DND-41 (cell line): ENCODE measurements at regions not wholly inside any gene's neighbourhood (a gene's known extent, or its start where the extent isn't known, plus 50 kb on each side); places are given as distances from the start of the nearest gene placed in this dataset.

Experiments used
- ATAC-seq: fragments of 200-7000 bp; cut with Tn5 transposase; 3 replicates; pipeline ENCODE4 v1.9.1; 2021; ENCODE audit warnings: low read depth; ENCODE audit not compliant: insufficient read depth
- DNase-seq: peaks from one replicate; pipeline ENCODE4 v3.0.0-alpha.2; 2020
- H2AFZ ChIP-seq: 2 replicates; pipeline ENCODE4 v1.6.0; 2012; ENCODE audit warnings: low read depth, low read length
- H3K27ac ChIP-seq: 2 replicates; pipeline ENCODE4 v1.5.1; 2012; ENCODE audit warnings: low read length, inconsistent platforms
- H3K27me3 ChIP-seq: fragments of 200-600 bp; sonication (generic); 2 replicates; pipeline ENCODE4 v1.6.0; 2012; ENCODE audit warnings: low read length, mild to moderate bottlenecking, inconsistent platforms; ENCODE audit not compliant: insufficient read depth, poor library complexity
- H3K36me3 ChIP-seq: 2 replicates; pipeline ENCODE4 v1.5.1; 2012; ENCODE audit warnings: low read length, inconsistent platforms; ENCODE audit not compliant: insufficient read depth
- H3K4me1 ChIP-seq: 2 replicates; pipeline ENCODE4 v1.5.1; 2012; ENCODE audit warnings: mild to moderate bottlenecking, low read length; ENCODE audit not compliant: insufficient read depth
- H3K4me2 ChIP-seq: 2 replicates; pipeline ENCODE4 v1.6.0; 2012; ENCODE audit warnings: mild to moderate bottlenecking, moderate library complexity, low read length, inconsistent platforms; ENCODE audit not compliant: insufficient read depth
- H3K4me3 ChIP-seq, 2 experiments: fragments of 200-600 bp in 1 of 2; shearing (Covaris generic) in 1 of 2; 2 replicates each; pipeline ENCODE4 v1.5.1; 2012 to 2016; ENCODE audit warnings: inconsistent platforms in 2 of 2, low read length in 2 of 2, mild to moderate bottlenecking in 2 of 2, low read depth in 1 of 2, moderate library complexity in 1 of 2
- H3K79me2 ChIP-seq: 2 replicates; pipeline ENCODE4 v1.6.0; 2012; ENCODE audit warnings: low read length, inconsistent platforms; ENCODE audit not compliant: insufficient read depth
- H3K9ac ChIP-seq: 2 replicates; pipeline ENCODE4 v1.6.0; 2012; ENCODE audit warnings: low read depth, mild to moderate bottlenecking, inconsistent platforms, low read length, moderate library complexity
- H3K9me3 ChIP-seq: 2 replicates; pipeline ENCODE4 v1.5.1; 2012; ENCODE audit warnings: low read length, moderate library complexity, mild to moderate bottlenecking, inconsistent platforms; ENCODE audit not compliant: insufficient read depth, severe bottlenecking
- H4K20me1 ChIP-seq: 2 replicates; pipeline ENCODE4 v1.6.0; 2012; ENCODE audit warnings: low read length; ENCODE audit not compliant: insufficient read depth
- EZH2 ChIP-seq: IDR thresholded peaks from 3 replicates; pipeline ENCODE4 v1.6.1; 2012; ENCODE audit warnings: borderline replicate concordance, low read depth, mild to moderate bottlenecking, moderate library complexity, low read length, inconsistent platforms; ENCODE audit not compliant: severe bottlenecking
- TF ChIP-seq, protein P1 (sequence below): IDR thresholded peaks from 2 replicates; pipeline ENCODE4 v1.5.1; 2012; ENCODE audit warnings: borderline replicate concordance, low read length, moderate library complexity, mild to moderate bottlenecking; ENCODE audit not compliant: poor library complexity, severe bottlenecking; ENCODE audit errors: extremely low read depth

DNA sequence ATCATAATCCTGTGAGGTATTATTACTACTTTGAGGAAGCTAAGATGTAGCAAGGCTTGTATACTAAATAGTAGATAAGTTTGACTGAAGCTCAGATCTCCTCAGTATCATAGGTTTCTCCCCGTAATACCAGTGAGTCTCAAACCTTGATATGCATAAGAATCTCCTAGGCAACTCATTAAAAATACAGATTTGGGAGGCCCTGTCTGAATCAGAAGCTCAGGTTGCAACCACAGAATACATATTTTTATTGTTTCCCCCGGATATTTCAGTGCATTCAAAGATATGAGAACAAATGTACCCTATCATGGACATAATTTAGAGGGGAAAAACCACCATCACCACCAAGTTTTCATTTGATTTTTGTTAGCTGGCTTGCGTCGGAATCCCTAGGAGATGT lies 242.1 kb upstream of the C2CD4B start:
- TF ChIP-seq, protein P1, sequence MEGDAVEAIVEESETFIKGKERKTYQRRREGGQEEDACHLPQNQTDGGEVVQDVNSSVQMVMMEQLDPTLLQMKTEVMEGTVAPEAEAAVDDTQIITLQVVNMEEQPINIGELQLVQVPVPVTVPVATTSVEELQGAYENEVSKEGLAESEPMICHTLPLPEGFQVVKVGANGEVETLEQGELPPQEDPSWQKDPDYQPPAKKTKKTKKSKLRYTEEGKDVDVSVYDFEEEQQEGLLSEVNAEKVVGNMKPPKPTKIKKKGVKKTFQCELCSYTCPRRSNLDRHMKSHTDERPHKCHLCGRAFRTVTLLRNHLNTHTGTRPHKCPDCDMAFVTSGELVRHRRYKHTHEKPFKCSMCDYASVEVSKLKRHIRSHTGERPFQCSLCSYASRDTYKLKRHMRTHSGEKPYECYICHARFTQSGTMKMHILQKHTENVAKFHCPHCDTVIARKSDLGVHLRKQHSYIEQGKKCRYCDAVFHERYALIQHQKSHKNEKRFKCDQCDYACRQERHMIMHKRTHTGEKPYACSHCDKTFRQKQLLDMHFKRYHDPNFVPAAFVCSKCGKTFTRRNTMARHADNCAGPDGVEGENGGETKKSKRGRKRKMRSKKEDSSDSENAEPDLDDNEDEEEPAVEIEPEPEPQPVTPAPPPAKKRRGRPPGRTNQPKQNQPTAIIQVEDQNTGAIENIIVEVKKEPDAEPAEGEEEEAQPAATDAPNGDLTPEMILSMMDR: no peak
- no peak for TF ChIP-seq EZH2
- DNase-seq (no peak), ATAC-seq (no peak)
- H3K4me2 ChIP-seq: no peak overlapping the region
- no peaks in the 10 kb centered on the region for H3K79me2 ChIP-seq
- no peaks in the 10 kb centered on the region for H3K4me1 ChIP-seq
- no peak overlapping the region for H3K27ac ChIP-seq
- no peaks in the 10 kb centered on the region for H3K27me3 ChIP-seq
- H3K36me3 ChIP-seq: no peaks in the 10 kb centered on the region
- no peak overlapping the region for H3K9ac ChIP-seq
- no peak overlapping the region for H2AFZ ChIP-seq
- no peaks in the 10 kb centered on the region for H4K20me1 ChIP-seq
- H3K9me3 ChIP-seq: no peaks in the 10 kb centered on the region
- no peak overlapping the region for H3K4me3 ChIP-seq

DNA sequence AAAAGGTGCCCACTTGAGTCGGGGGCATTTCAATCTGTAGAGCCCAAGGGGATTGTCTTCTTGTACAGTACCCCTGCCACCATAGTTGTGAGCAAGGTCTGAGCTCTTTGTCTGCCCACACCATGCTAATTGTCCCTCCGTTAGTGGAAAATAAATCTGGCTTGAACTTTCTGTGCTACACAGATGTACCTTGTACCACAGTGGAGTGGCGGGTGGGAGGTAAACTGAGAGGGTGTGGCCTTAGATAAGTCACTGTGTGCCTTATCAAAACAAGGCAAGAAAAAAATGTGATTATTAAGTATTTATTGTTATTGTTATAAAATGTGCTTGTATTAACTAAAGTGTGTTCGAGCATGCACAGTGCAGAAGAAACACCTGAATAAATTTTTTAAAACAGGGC lies 242.9 kb upstream of the C2CD4B start:
- H3K79me2 ChIP-seq: no peaks in the 10 kb centered on the region
- TF ChIP-seq, protein P1: no peak
- no peak for TF ChIP-seq EZH2
- no peaks in the 10 kb centered on the region for H3K36me3 ChIP-seq
- H3K4me2 ChIP-seq: no peak overlapping the region
- H3K4me1 ChIP-seq: no peaks in the 10 kb centered on the region
- H3K9me3 ChIP-seq: no peaks in the 10 kb centered on the region
- no peak overlapping the region for H2AFZ ChIP-seq
- DNase-seq (no peak), ATAC-seq (no peak)
- H3K4me3 ChIP-seq: no peak overlapping the region
- no peaks in the 10 kb centered on the region for H4K20me1 ChIP-seq
- no peak overlapping the region for H3K27ac ChIP-seq
- no peak overlapping the region for H3K9ac ChIP-seq
- no peaks in the 10 kb centered on the region for H3K27me3 ChIP-seq

DNA sequence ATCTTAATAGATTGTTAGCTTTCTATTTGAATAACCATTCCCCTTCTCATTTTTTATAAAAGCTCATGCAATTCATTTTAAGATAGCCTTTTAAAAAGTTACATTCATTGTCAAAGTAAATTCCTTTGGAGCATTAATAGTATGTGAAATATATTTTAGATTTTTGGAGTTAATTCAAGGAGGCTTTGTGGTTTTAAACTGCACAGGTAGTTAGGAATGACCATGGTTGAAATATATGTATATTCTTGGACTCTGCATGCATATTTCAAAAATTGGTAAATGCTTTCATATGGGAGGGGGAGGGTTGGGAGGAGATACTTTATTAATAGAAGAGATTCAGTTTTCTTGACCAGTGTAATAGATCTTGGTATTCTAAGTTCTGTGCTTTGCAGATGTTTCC lies 244.4 kb upstream of the C2CD4B start:
- H3K4me3 ChIP-seq: no peak overlapping the region
- no peaks in the 10 kb centered on the region for H3K36me3 ChIP-seq
- no peak overlapping the region for H3K4me2 ChIP-seq
- no peaks in the 10 kb centered on the region for H3K79me2 ChIP-seq
- H3K4me1 ChIP-seq: no peaks in the 10 kb centered on the region
- TF ChIP-seq, protein P1: no peak
- no peak for TF ChIP-seq EZH2
- ATAC-seq (no peak), DNase-seq (no peak)
- no peaks in the 10 kb centered on the region for H4K20me1 ChIP-seq
- H2AFZ ChIP-seq: no peak overlapping the region
- H3K27me3 ChIP-seq: no peaks in the 10 kb centered on the region
- no peak overlapping the region for H3K9ac ChIP-seq
- H3K27ac ChIP-seq: no peak overlapping the region
- no peaks in the 10 kb centered on the region for H3K9me3 ChIP-seq

DNA sequence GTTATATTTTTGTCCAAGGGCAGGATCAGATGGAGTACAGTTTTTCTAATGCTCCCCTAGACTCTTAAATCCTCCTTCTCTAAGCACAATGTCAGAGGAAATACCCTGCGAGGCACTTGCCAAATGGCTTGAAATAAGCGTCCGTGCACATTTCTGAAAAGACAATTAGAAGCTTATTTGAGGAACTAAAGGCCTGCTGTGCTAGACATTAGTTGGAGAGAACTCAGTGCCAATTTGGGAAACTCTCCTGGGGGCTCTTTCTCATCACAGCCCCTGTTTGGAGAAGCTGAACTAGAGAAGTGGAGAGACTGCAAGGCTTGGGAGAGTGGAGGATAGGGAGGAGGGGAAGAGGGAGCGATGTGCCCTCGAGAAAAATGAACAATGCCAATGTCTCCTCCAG lies 247.6 kb upstream of the C2CD4B start:
- H3K4me2 ChIP-seq: no peak overlapping the region
- TF ChIP-seq EZH2: no peak
- TF ChIP-seq, protein P1: no peak
- no peaks in the 10 kb centered on the region for H3K4me1 ChIP-seq
- no peak for ATAC-seq
- no peak overlapping the region for H2AFZ ChIP-seq
- H3K9me3 ChIP-seq: no peaks in the 10 kb centered on the region
- no peak overlapping the region for H3K27ac ChIP-seq
- no peaks in the 10 kb centered on the region for H4K20me1 ChIP-seq
- H3K27me3 ChIP-seq: no peaks in the 10 kb centered on the region
- H3K79me2 ChIP-seq: no peaks in the 10 kb centered on the region
- no peak overlapping the region for H3K4me3 ChIP-seq
- no peaks in the 10 kb centered on the region for H3K36me3 ChIP-seq
- no peak for DNase-seq
- no peak overlapping the region for H3K9ac ChIP-seq
